ENCODE measurements at regions not wholly inside any gene's neighbourhood (a gene's known extent, or its start where the extent isn't known, plus 50 kb on each side); places are given as distances from the start of the nearest gene placed in this dataset.

DNA sequence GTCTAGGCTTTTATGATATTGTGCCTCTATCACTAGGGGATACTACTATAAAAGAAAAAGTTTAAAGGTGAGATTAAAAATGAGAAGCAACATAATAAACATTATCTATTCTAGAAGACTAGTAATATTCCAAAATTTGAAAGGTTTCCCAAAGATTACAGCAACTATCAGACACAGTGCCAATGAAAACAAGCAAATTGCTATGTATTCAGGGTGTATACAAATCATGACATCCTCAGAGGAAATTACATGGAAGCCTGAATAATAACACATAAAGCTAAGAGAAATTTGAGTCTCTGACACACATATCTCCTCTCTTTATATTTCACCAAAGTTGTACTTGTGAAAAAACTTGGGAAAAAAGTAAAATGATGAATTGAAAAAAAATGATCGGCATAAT, 327.0 kb downstream of the SEC23A start:
- TF ChIP-seq BACH2 (CRISPR knock-in tag; IDR thresholded peaks at IDR 0.05; ENCODE audit: borderline replicate concordance) = no peak
- TF ChIP-seq, protein P1, sequence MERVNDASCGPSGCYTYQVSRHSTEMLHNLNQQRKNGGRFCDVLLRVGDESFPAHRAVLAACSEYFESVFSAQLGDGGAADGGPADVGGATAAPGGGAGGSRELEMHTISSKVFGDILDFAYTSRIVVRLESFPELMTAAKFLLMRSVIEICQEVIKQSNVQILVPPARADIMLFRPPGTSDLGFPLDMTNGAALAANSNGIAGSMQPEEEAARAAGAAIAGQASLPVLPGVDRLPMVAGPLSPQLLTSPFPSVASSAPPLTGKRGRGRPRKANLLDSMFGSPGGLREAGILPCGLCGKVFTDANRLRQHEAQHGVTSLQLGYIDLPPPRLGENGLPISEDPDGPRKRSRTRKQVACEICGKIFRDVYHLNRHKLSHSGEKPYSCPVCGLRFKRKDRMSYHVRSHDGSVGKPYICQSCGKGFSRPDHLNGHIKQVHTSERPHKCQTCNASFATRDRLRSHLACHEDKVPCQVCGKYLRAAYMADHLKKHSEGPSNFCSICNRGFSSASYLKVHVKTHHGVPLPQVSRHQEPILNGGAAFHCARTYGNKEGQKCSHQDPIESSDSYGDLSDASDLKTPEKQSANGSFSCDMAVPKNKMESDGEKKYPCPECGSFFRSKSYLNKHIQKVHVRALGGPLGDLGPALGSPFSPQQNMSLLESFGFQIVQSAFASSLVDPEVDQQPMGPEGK (CRISPR knock-in tag; IDR thresholded peaks at IDR 0.05; ENCODE audit: borderline replicate concordance) = no peak
- no peak for TF ChIP-seq ZFP30 (CRISPR knock-in tag; IDR thresholded peaks at IDR 0.05)
- TF ChIP-seq ARNTL (CRISPR knock-in tag; IDR thresholded peaks at IDR 0.05; ENCODE audit: borderline replicate concordance, low read depth) = no peak

All from SK-N-SH treated with all-trans-retinoic acid at 6 μM for 48 hours (cell line).